Caki2 (cell line): ENCODE measurements at regions not wholly inside any gene's neighbourhood (a gene's known extent, or its start where the extent isn't known, plus 50 kb on each side); places are given as distances from the start of the nearest gene placed in this dataset.

Experiments used
- DNase-seq: peaks from one replicate; pipeline ENCODE4 v3.0.0-alpha.2; 2015; ENCODE audit warnings: low read depth
- in situ Hi-C: cut with HindIII; loops from 2 replicates; pipeline ENCODE4 v1.10.0; 2016; ENCODE audit warnings: low sequenced_read_pairs, low pct_unique_long_range_greater_than_20kb, mixed read lengths

- no peak for DNase-seq
- in situ Hi-C loops = no loop called here
Observed at GRCh38 chr4:33537527-33537926, 2706.8 kb downstream of the ARAP2 start.

GRCh38 chr4:33543941-33544450, 2700.3 kb downstream of the ARAP2 start:
- in situ Hi-C loops = no loop called here
- no peak for DNase-seq

GRCh38 chr4:33551244-33551643, 2693.1 kb downstream of the ARAP2 start:
- DNase-seq = no peak
- in situ Hi-C loops = no loop called here

- in situ Hi-C loops = no loop called here
- DNase-seq = no peak
Observed at GRCh38 chr4:33561259-33561658, 2683.1 kb downstream of the ARAP2 start.

GRCh38 chr4:33566649-33567048, 2677.7 kb downstream of the ARAP2 start:
- DNase-seq = no peak
- in situ Hi-C loops = no loop called here

GRCh38 chr4:33577791-33578190, 2666.5 kb downstream of the ARAP2 start:
- no peak for DNase-seq

GRCh38 chr4:33579951-33580350, 2664.4 kb downstream of the ARAP2 start:
- in situ Hi-C loops = no loop called here
- no peak for DNase-seq

More at GRCh38 chr4:33577791-33578190, 2666.5 kb downstream of the ARAP2 start:
- in situ Hi-C loops = no loop called here

- in situ Hi-C loops = no loop called here
- no peak for DNase-seq
Observed at GRCh38 chr4:33592701-33593100, 2651.6 kb downstream of the ARAP2 start.

- DNase-seq = no peak
- in situ Hi-C loops = no loop called here
Observed at GRCh38 chr4:33606951-33607350, 2637.4 kb downstream of the ARAP2 start.

- in situ Hi-C loops = no loop called here
- DNase-seq = no peak
Observed at GRCh38 chr4:33616121-33616520, 2628.2 kb downstream of the ARAP2 start.

- DNase-seq = no peak
- in situ Hi-C loops = no loop called here
Observed at GRCh38 chr4:33625748-33626147, 2618.6 kb downstream of the ARAP2 start.

GRCh38 chr4:33626221-33626620, 2618.1 kb downstream of the ARAP2 start:
- DNase-seq = no peak
- in situ Hi-C loops = no loop called here

- no peak for DNase-seq
- in situ Hi-C loops = no loop called here
Observed at GRCh38 chr4:33628296-33628695, 2616.0 kb downstream of the ARAP2 start.

GRCh38 chr4:33649015-33649414, 2595.3 kb downstream of the ARAP2 start:
- no peak for DNase-seq
- in situ Hi-C loops = no loop called here

GRCh38 chr4:33649471-33649870, 2594.8 kb downstream of the ARAP2 start:
- no peak for DNase-seq
- in situ Hi-C loops = no loop called here

- no peak for DNase-seq
- in situ Hi-C loops = no loop called here
Observed at GRCh38 chr4:33650036-33650435, 2594.3 kb downstream of the ARAP2 start.

GRCh38 chr4:33658971-33659370, 2585.3 kb downstream of the ARAP2 start:
- DNase-seq = no peak
- in situ Hi-C loops = no loop called here

GRCh38 chr4:33661636-33662035, 2582.7 kb downstream of the ARAP2 start:
- in situ Hi-C loops = no loop called here
- no peak for DNase-seq

GRCh38 chr4:33685939-33686338, 2558.4 kb downstream of the ARAP2 start:
- in situ Hi-C loops = no loop called here

GRCh38 chr4:33696041-33696440, 2548.3 kb downstream of the ARAP2 start:
- no peak for DNase-seq
- in situ Hi-C loops = no loop called here

More at GRCh38 chr4:33685939-33686338, 2558.4 kb downstream of the ARAP2 start:
- no peak for DNase-seq

- no peak for DNase-seq
- in situ Hi-C loops = no loop called here
Observed at GRCh38 chr4:33696586-33696985, 2547.7 kb downstream of the ARAP2 start.
